ENCODE measurements at regions not wholly inside any gene's neighbourhood (a gene's known extent, or its start where the extent isn't known, plus 50 kb on each side); places are given as distances from the start of the nearest gene placed in this dataset.

DNA sequence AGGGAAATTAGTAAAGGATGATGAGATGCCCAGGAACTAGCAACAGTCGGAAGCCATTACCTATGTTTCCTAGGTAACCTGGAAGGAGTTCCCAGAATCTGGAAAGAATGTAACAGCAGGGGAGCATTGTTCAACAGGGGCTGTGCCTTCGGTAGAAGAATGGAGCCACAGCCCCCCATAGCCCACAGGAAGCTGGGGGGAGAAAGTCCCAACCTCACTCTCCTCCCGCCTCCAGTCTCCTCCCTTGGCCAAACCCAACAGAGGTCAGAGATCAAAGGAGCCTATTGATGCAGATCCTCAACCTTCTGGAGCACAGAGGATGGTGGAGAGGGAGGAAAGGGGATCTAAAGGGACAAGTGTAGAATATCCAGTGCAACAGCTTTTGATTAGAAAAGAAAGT is 131.5 kb upstream of the SLC44A3 start:
- TF ChIP-seq, protein P1, sequence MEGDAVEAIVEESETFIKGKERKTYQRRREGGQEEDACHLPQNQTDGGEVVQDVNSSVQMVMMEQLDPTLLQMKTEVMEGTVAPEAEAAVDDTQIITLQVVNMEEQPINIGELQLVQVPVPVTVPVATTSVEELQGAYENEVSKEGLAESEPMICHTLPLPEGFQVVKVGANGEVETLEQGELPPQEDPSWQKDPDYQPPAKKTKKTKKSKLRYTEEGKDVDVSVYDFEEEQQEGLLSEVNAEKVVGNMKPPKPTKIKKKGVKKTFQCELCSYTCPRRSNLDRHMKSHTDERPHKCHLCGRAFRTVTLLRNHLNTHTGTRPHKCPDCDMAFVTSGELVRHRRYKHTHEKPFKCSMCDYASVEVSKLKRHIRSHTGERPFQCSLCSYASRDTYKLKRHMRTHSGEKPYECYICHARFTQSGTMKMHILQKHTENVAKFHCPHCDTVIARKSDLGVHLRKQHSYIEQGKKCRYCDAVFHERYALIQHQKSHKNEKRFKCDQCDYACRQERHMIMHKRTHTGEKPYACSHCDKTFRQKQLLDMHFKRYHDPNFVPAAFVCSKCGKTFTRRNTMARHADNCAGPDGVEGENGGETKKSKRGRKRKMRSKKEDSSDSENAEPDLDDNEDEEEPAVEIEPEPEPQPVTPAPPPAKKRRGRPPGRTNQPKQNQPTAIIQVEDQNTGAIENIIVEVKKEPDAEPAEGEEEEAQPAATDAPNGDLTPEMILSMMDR (IDR thresholded peaks at IDR 0.05; ENCODE audit: low read depth, low read length, missing input control), result no peak
- TF ChIP-seq, protein P2, sequence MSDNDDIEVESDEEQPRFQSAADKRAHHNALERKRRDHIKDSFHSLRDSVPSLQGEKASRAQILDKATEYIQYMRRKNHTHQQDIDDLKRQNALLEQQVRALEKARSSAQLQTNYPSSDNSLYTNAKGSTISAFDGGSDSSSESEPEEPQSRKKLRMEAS (IDR thresholded peaks at IDR 0.05), result no peak
- TF ChIP-seq, protein P3, sequence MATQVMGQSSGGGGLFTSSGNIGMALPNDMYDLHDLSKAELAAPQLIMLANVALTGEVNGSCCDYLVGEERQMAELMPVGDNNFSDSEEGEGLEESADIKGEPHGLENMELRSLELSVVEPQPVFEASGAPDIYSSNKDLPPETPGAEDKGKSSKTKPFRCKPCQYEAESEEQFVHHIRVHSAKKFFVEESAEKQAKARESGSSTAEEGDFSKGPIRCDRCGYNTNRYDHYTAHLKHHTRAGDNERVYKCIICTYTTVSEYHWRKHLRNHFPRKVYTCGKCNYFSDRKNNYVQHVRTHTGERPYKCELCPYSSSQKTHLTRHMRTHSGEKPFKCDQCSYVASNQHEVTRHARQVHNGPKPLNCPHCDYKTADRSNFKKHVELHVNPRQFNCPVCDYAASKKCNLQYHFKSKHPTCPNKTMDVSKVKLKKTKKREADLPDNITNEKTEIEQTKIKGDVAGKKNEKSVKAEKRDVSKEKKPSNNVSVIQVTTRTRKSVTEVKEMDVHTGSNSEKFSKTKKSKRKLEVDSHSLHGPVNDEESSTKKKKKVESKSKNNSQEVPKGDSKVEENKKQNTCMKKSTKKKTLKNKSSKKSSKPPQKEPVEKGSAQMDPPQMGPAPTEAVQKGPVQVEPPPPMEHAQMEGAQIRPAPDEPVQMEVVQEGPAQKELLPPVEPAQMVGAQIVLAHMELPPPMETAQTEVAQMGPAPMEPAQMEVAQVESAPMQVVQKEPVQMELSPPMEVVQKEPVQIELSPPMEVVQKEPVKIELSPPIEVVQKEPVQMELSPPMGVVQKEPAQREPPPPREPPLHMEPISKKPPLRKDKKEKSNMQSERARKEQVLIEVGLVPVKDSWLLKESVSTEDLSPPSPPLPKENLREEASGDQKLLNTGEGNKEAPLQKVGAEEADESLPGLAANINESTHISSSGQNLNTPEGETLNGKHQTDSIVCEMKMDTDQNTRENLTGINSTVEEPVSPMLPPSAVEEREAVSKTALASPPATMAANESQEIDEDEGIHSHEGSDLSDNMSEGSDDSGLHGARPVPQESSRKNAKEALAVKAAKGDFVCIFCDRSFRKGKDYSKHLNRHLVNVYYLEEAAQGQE (IDR thresholded peaks at IDR 0.05), result no peak
- TF ChIP-seq TAF1 (conservative IDR thresholded peaks at IDR 0.05) (no peak), SP1 (IDR thresholded peaks at IDR 0.05) (no peak), GABPA (IDR thresholded peaks at IDR 0.05 in 1 of 2, conservative IDR thresholded peaks at IDR 0.05 in 1 of 2) (no peak), RAD21 (IDR thresholded peaks at IDR 0.05) (no peak)

Data from liver (tissue), 3 donors.